ENCODE measurements at regions not wholly inside any gene's neighbourhood (a gene's known extent, or its start where the extent isn't known, plus 50 kb on each side); places are given as distances from the start of the nearest gene placed in this dataset.

DNA sequence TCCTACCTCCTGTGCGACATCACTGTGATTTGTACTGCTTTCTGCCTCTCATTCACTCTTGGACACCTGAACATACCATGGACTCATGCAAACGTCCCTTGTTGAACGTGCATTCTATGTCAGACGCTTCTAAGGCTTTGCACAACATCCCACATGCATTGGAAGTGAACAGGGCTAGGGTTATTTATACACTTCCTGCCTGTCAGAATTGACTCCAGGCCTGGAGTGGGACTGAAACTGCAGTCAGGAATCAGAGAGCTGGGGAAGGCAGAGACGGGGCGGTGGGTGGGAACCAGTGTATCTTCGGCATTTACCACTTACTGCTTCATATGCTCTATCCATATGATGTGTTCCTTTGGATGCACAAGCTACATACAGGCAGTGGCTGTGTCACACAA, 81.4 kb upstream of the GALNT2 start:
- ChIA-PET POLR2A (no interaction called here), CTCF (no interaction called here)
- no peak for DNase-seq (ENCODE audit: extremely low spot score)
- no peak for TF ChIP-seq CTCF (IDR thresholded peaks at IDR 0.05; ENCODE audit: control extremely low read depth, extremely low read depth, low read depth, missing control alignments)

- ChIA-PET CTCF (interaction anchor here (1.0 kb wide), 1 partner anchor 33 kb away, joined by 3 read pairs; no protein-coding TSS in a partner anchor), POLR2A (no interaction called here)
- no peak for TF ChIP-seq CTCF (IDR thresholded peaks at IDR 0.05; ENCODE audit: control extremely low read depth, extremely low read depth, low read depth, missing control alignments)
- DNase-seq (ENCODE audit: extremely low spot score) = no peak
Measured at GRCh38 chr1:229986737-229987337, 80.2 kb upstream of the GALNT2 start.

DNA sequence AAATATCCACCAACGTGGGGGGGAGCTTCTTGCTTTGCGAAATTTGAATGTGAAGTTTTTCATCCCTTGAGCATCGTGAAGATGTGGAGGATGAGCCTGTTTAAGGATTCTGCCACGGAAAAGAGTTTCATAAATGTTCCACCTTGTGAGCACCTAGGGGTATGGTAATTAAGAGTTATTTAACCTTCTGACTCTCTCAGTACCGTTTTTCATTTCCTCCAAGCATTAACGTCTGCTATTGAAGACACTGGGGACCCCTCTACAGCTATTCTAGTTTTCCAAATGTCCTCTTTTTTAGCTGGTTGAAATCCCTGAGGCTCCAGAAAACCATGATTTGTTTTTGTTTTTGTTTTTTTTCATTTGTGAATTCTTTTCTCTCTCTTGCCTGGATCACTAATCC, 79.1 kb upstream of the GALNT2 start:
- CTCF ChIA-PET = interaction anchor here (1.5 kb wide), 1 partner anchor 16 kb away, joined by 3 read pairs; no protein-coding TSS in a partner anchor
- POLR2A ChIA-PET = no interaction called here
- DNase-seq (ENCODE audit: extremely low spot score) = no peak
- no peak for TF ChIP-seq CTCF (IDR thresholded peaks at IDR 0.05; ENCODE audit: control extremely low read depth, extremely low read depth, low read depth, missing control alignments)

DNA sequence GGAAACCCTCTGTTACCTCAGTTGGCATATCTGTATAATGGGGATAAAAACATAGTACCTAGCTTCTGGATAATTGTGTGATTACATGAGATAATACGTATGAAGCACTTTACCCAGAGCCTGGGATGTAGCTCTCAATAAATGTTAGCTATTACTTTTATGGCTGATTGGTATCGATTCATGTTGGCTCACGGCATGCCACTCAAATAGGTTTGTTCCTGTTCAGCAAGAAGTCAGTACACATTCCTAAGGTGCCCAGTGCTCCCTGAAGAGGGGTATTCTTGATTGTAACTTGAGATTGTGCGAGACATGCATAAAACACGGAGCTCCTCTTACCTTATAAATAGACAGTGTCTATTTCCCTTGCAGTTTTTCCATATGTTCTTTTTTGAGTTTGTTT, 78.5 kb upstream of the GALNT2 start:
- no peak for TF ChIP-seq CTCF (IDR thresholded peaks at IDR 0.05; ENCODE audit: control extremely low read depth, extremely low read depth, low read depth, missing control alignments)
- no peak for DNase-seq (ENCODE audit: extremely low spot score)
- ChIA-PET POLR2A (no interaction called here), CTCF (interaction anchor here (1.5 kb wide), 1 partner anchor 15 kb away, joined by 3 read pairs; no protein-coding TSS in a partner anchor)

- DNase-seq (ENCODE audit: extremely low spot score) = no peak
- TF ChIP-seq CTCF (IDR thresholded peaks at IDR 0.05; ENCODE audit: control extremely low read depth, extremely low read depth, low read depth, missing control alignments) = no peak
- ChIA-PET POLR2A (no interaction called here), CTCF (interaction anchor here (0.9 to 2.0 kb wide), 3 partner anchors 13 to 26 kb away, joined by 3 to 4 read pairs (median 4); no protein-coding TSS in a partner anchor)
Measured at GRCh38 chr1:229989591-229990248, 77.3 kb upstream of the GALNT2 start.

DNA sequence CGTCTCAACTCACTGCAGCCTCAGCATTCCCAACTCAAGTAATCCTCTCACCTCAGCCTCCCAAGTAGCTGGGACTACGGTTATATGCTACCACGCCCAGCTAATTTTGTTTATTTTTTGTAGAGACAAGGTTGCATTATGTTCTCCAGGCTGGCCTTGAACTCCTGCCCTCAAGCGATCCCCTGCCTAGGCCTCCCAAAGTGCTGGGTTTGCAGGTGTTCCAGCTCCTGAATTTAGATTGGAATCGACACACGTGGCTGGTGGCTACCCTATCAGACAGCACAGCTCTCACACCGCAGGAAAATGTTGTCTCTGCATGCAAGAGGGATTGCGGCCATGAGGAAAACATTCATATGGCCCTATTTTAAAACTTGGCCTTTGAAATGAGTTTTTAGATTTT, 76.7 kb upstream of the GALNT2 start:
- ChIA-PET CTCF (interaction anchor here (0.9 to 2.0 kb wide), 3 partner anchors 8 to 26 kb away, joined by 3 to 4 read pairs (median 4); no protein-coding TSS in a partner anchor), POLR2A (no interaction called here)
- no peak for TF ChIP-seq CTCF (IDR thresholded peaks at IDR 0.05; ENCODE audit: control extremely low read depth, extremely low read depth, low read depth, missing control alignments)
- no peak for DNase-seq (ENCODE audit: extremely low spot score)

Measured in GM10248 (cell line).